Fibroblast of lung (primary cell): ENCODE measurements at regions not wholly inside any gene's neighbourhood (a gene's known extent, or its start where the extent isn't known, plus 50 kb on each side); places are given as distances from the start of the nearest gene placed in this dataset.
A peak's percentile ranks its signal among the peaks of the same experiment; 100 is the strongest.

Experiments
- DNase-seq, 2 donors: peaks; one replicate each; pipeline versions ENCODE4 v3.0.0 to v3.0.0-alpha.2; 2010; ENCODE audit warnings: low read depth in 2 of 2
- H2AFZ ChIP-seq: 2 replicates; pipeline ENCODE4 v1.5.1; 2012; ENCODE audit warnings: low read length, control low read depth, inconsistent platforms
- H3K27ac ChIP-seq: 2 replicates; pipeline ENCODE4 v1.5.1; 2011; ENCODE audit warnings: low read length, control low read depth; ENCODE audit not compliant: insufficient read depth
- H3K27me3 ChIP-seq: 2 replicates; pipeline ENCODE4 v1.5.1; 2011; ENCODE audit warnings: mild to moderate bottlenecking, low read length; ENCODE audit not compliant: control insufficient read depth, insufficient read depth
- H3K36me3 ChIP-seq: 2 replicates; pipeline ENCODE4 v1.5.1; 2011; ENCODE audit warnings: low read length; ENCODE audit not compliant: control insufficient read depth, insufficient read depth
- H3K4me1 ChIP-seq: 2 replicates; pipeline ENCODE4 v1.5.1; 2011; ENCODE audit warnings: low read length; ENCODE audit not compliant: control insufficient read depth, insufficient read depth; ENCODE audit errors: extremely low read depth
- H3K4me2 ChIP-seq: 2 replicates; pipeline ENCODE4 v1.5.1; 2011; ENCODE audit warnings: low read length, control low read depth; ENCODE audit not compliant: insufficient read depth; ENCODE audit errors: extremely low read depth
- H3K4me3 ChIP-seq, 4 experiments: fragments of 200-600 bp in 1 of 4; sonication (generic) in 1 of 4; replicated peaks in 1 of 4; 2 replicates each; pipeline ENCODE4 v1.5.1; 2011 to 2016; ENCODE audit warnings: low read length in 4 of 4, low read depth in 3 of 4, mild to moderate bottlenecking in 3 of 4, control low read depth in 2 of 4, inconsistent platforms in 1 of 4, mixed read lengths in 1 of 4; ENCODE audit not compliant: insufficient read depth in 1 of 4; ENCODE audit errors: control extremely low read depth in 1 of 4
- H3K79me2 ChIP-seq: 2 replicates; pipeline ENCODE4 v1.5.1; 2012; ENCODE audit warnings: mild to moderate bottlenecking, low read length, inconsistent platforms; ENCODE audit not compliant: control insufficient read depth, insufficient read depth
- H3K9ac ChIP-seq: 2 replicates; pipeline ENCODE4 v1.5.1; 2011; ENCODE audit warnings: mild to moderate bottlenecking, low read length, control low read depth; ENCODE audit not compliant: insufficient read depth
- H3K9me3 ChIP-seq: 2 replicates; pipeline ENCODE4 v1.5.1; 2012; ENCODE audit warnings: low read depth, low read length; ENCODE audit not compliant: control insufficient read depth, insufficient read depth
- H4K20me1 ChIP-seq: 2 replicates; pipeline ENCODE4 v1.5.1; 2011; ENCODE audit warnings: low read length; ENCODE audit not compliant: control insufficient read depth, insufficient read depth; ENCODE audit errors: extremely low read depth
- EZH2 ChIP-seq: IDR thresholded peaks from 2 replicates; pipeline ENCODE4 v1.5.1; 2012; ENCODE audit warnings: low read length, control low read depth, mild to moderate bottlenecking; ENCODE audit errors: missing control alignments
- TF ChIP-seq, protein P1 (sequence below), 2 donors: IDR thresholded peaks in 1 of 2; conservative IDR thresholded peaks in 1 of 2; 1 replicate in 1 of 2; 2 replicates in 1 of 2; pipeline ENCODE4 v1.5.1; 2011 to 2012; ENCODE audit warnings: low read length in 2 of 2, control low read depth in 1 of 2, inconsistent platforms in 1 of 2, low read depth in 1 of 2, mild to moderate bottlenecking in 1 of 2

GRCh38 chr4:38400946-38401345, 263.1 kb upstream of the KLF3 start:
- Histone ChIP-seq H3K36me3 (no peaks in the 10 kb centered on the region), H3K9ac (no peak overlapping the region), H3K4me2 (no peak overlapping the region), H3K4me3 (no peak overlapping the region), H2AFZ (no peak overlapping the region), H4K20me1 (no peaks in the 10 kb centered on the region), H3K27me3 (no peaks in the 10 kb centered on the region), H3K27ac (no peak overlapping the region), H3K79me2 (no peaks in the 10 kb centered on the region), H3K4me1 (no peaks in the 10 kb centered on the region), H3K9me3 (no peaks in the 10 kb centered on the region)
- peak in 1 of 2 donors; percentile 38 for DNase-seq
- TF ChIP-seq EZH2, result no peak
- TF ChIP-seq, protein P1, sequence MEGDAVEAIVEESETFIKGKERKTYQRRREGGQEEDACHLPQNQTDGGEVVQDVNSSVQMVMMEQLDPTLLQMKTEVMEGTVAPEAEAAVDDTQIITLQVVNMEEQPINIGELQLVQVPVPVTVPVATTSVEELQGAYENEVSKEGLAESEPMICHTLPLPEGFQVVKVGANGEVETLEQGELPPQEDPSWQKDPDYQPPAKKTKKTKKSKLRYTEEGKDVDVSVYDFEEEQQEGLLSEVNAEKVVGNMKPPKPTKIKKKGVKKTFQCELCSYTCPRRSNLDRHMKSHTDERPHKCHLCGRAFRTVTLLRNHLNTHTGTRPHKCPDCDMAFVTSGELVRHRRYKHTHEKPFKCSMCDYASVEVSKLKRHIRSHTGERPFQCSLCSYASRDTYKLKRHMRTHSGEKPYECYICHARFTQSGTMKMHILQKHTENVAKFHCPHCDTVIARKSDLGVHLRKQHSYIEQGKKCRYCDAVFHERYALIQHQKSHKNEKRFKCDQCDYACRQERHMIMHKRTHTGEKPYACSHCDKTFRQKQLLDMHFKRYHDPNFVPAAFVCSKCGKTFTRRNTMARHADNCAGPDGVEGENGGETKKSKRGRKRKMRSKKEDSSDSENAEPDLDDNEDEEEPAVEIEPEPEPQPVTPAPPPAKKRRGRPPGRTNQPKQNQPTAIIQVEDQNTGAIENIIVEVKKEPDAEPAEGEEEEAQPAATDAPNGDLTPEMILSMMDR (conservative IDR thresholded peaks at IDR 0.05 in 1 of 2, IDR thresholded peaks at IDR 0.05 in 1 of 2; ENCODE audit: low read depth in 1 of 2, low read length in 2 of 2), result no peak

GRCh38 chr4:38406243-38406642, 257.8 kb upstream of the KLF3 start:
- no peaks in the 10 kb centered on the region for H3K36me3 ChIP-seq
- no peak for DNase-seq
- no peaks in the 10 kb centered on the region for H3K79me2 ChIP-seq
- no peaks in the 10 kb centered on the region for H3K9me3 ChIP-seq
- no peak overlapping the region for H3K27ac ChIP-seq
- no peak overlapping the region for H3K4me2 ChIP-seq
- no peak overlapping the region for H3K4me3 ChIP-seq
- H3K4me1 ChIP-seq, result no peaks in the 10 kb centered on the region
- no peak overlapping the region for H3K9ac ChIP-seq
- H4K20me1 ChIP-seq, result no peaks in the 10 kb centered on the region
- no peak overlapping the region for H2AFZ ChIP-seq
- H3K27me3 ChIP-seq, result peaks cover 2% of the 10 kb centered on the region
- no peak for TF ChIP-seq EZH2
- TF ChIP-seq, protein P1 (conservative IDR thresholded peaks at IDR 0.05 in 1 of 2, IDR thresholded peaks at IDR 0.05 in 1 of 2; ENCODE audit: low read depth in 1 of 2, low read length in 2 of 2), result no peak

DNA sequence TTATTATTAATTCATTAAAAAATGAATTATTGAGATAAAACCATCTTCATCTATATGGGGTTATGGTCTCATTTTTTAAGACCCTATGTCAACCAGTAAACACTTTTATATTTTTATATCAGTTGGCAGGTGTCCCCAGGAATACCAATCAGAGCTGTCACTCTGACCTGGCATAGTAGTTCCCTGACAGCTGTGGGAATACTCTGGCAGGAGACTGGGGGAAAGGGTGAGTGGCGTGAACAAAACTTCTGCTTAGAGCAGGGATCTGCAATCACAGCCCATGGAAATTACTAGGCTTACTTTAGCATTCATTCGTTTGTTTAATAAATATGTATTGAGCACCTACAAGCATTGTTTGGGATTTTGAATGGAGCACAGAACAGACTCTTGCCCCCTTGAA, 254.1 kb upstream of the KLF3 start:
- Histone ChIP-seq H2AFZ (no peak overlapping the region), H3K27ac (no peak overlapping the region), H3K79me2 (no peaks in the 10 kb centered on the region), H4K20me1 (no peaks in the 10 kb centered on the region), H3K4me2 (no peak overlapping the region), H3K4me3 (no peak overlapping the region), H3K27me3 (peaks cover 2% of the 10 kb centered on the region), H3K4me1 (no peaks in the 10 kb centered on the region), H3K9ac (no peak overlapping the region), H3K9me3 (no peaks in the 10 kb centered on the region), H3K36me3 (no peaks in the 10 kb centered on the region)
- TF ChIP-seq, protein P1 (conservative IDR thresholded peaks at IDR 0.05 in 1 of 2, IDR thresholded peaks at IDR 0.05 in 1 of 2; ENCODE audit: low read depth in 1 of 2, low read length in 2 of 2), result no peak
- TF ChIP-seq EZH2, result no peak
- DNase-seq, result no peak
